Tibial nerve (tissue), 4 donors: ENCODE measurements at regions not wholly inside any gene's neighbourhood (a gene's known extent, or its start where the extent isn't known, plus 50 kb on each side); places are given as distances from the start of the nearest gene placed in this dataset.

ENCODE experiments used
- EP300 ChIP-seq, 2 donors: sonication (generic); formaldehyde crosslinking; IDR thresholded peaks; one replicate each; pipeline ENCODE4 v1.6.1; 2017; ENCODE audit warnings: antibody characterized with exemption in 2 of 2, mild to moderate bottlenecking in 1 of 2
- TF ChIP-seq, protein P1 (sequence below), 5 experiments: fragments of 200-600 bp in 3 of 5; fragments of 450-650 bp in 2 of 5; sonication (generic) in 3 of 5; IDR thresholded peaks; one replicate each; pipeline ENCODE4 v1.5.1; 2016 to 2019; ENCODE audit warnings: antibody characterized with exemption in 5 of 5, mild to moderate bottlenecking in 3 of 5, moderate library complexity in 2 of 5

DNA sequence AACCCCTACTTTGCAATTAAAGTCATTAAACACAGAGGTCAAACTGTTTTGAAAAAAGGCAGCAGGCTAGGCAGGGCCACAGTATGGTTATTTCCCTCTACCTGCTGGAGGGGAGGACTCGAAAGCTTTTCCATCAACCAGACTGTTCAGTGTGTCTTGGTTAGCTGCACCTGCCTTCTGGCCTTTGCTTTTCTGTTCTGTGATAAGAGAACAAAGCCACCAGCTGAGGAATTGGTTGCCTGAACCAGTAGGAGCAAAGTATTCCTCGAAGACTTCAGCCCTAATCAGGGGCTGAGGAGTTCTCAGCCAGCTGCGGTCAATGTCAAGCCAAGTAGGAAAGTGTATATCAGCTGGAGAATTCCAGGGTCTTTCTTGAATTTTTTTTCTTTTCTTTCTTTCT is 132.5 kb downstream of the SOX2 start:
- TF ChIP-seq EP300 (IDR thresholded peaks at IDR 0.05): no peak
- TF ChIP-seq, protein P1, sequence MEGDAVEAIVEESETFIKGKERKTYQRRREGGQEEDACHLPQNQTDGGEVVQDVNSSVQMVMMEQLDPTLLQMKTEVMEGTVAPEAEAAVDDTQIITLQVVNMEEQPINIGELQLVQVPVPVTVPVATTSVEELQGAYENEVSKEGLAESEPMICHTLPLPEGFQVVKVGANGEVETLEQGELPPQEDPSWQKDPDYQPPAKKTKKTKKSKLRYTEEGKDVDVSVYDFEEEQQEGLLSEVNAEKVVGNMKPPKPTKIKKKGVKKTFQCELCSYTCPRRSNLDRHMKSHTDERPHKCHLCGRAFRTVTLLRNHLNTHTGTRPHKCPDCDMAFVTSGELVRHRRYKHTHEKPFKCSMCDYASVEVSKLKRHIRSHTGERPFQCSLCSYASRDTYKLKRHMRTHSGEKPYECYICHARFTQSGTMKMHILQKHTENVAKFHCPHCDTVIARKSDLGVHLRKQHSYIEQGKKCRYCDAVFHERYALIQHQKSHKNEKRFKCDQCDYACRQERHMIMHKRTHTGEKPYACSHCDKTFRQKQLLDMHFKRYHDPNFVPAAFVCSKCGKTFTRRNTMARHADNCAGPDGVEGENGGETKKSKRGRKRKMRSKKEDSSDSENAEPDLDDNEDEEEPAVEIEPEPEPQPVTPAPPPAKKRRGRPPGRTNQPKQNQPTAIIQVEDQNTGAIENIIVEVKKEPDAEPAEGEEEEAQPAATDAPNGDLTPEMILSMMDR (IDR thresholded peaks at IDR 0.05): no peak
